VCaP (cell line): ENCODE measurements at regions not wholly inside any gene's neighbourhood (a gene's known extent, or its start where the extent isn't known, plus 50 kb on each side); places are given as distances from the start of the nearest gene placed in this dataset.

ENCODE experiments used
- H3K27ac ChIP-seq: fragments of 450-650 bp; 2 replicates; pipeline ENCODE4 v1.5.1; 2017
- TF ChIP-seq, protein P1 (sequence below): fragments of 450-650 bp; conservative IDR thresholded peaks from 2 replicates; pipeline ENCODE4 v1.5.1; 2017; ENCODE audit warnings: mild to moderate bottlenecking, moderate library complexity

- TF ChIP-seq, protein P1, sequence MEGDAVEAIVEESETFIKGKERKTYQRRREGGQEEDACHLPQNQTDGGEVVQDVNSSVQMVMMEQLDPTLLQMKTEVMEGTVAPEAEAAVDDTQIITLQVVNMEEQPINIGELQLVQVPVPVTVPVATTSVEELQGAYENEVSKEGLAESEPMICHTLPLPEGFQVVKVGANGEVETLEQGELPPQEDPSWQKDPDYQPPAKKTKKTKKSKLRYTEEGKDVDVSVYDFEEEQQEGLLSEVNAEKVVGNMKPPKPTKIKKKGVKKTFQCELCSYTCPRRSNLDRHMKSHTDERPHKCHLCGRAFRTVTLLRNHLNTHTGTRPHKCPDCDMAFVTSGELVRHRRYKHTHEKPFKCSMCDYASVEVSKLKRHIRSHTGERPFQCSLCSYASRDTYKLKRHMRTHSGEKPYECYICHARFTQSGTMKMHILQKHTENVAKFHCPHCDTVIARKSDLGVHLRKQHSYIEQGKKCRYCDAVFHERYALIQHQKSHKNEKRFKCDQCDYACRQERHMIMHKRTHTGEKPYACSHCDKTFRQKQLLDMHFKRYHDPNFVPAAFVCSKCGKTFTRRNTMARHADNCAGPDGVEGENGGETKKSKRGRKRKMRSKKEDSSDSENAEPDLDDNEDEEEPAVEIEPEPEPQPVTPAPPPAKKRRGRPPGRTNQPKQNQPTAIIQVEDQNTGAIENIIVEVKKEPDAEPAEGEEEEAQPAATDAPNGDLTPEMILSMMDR: no peak
- H3K27ac ChIP-seq: no peak overlapping the region
These were observed 334.2 kb downstream of the IRX2 start for GRCh38 chr5:2417301-2417700.

GRCh38 chr5:2415678-2416077, 335.8 kb downstream of the IRX2 start:
- TF ChIP-seq, protein P1: no peak
- H3K27ac ChIP-seq: no peak overlapping the region

DNA sequence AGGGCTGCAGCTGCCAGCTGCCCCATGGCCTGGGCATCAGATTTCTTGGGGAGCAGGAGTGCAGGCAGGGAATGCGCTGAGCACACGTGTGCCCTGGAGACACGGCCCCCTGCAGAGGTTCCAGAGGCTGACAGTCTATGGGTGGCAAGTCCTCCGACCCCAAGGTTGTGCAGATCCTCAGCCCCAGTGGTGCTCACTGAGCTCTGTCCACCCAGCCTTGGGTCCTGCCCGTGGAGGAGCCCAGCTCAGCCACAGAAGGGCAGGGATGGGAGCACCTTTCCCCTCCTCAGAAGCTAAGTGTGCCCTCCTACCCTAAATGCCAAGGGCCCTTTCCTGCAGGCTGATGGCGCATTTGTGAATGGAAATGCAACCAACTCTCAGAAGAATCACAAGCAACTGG, 341.0 kb downstream of the IRX2 start:
- TF ChIP-seq, protein P1: no peak
- H3K27ac ChIP-seq: no peak overlapping the region

DNA sequence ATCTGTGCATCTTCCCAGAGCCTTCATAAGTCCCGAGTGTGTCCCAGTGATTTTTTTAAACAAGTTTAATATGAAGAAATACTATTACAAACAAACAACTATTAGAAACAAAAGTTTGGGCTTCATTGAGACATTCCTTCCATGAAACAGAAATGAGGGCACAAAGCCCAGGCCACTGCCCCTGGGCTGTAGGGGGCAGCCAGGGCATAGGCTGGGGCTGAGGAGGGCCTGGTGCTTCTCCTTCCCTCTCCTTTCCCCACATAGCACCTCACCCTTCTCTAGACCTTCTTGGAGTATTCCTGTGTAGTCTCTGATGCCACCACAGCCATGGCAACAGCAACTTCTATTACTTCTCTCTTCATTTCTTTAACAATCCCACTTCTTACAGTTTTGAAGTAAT, 348.2 kb downstream of the IRX2 start:
- no peak overlapping the region for H3K27ac ChIP-seq
- TF ChIP-seq, protein P1: no peak

DNA sequence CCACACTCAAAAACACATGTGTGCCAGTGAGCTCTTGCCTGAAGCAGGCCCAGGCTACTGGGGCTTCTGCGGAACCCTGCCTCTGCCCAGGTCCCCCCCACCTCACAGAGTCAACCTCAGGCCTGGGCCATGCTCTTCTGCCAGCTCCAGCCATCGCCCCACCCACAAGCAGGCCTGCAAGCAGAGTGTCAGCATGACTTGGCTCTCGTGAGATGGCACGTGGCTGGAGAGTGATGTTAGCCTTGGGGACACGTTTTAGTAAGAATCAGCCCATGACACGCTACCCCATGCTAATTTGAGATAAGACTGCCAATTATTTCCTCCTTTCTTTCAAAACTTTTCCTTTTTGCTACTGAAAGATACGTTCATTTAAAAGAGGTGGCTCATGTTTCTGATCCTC, 351.7 kb downstream of the IRX2 start:
- TF ChIP-seq, protein P1: no peak
- no peak overlapping the region for H3K27ac ChIP-seq

- no peak overlapping the region for H3K27ac ChIP-seq
- TF ChIP-seq, protein P1: no peak
These were observed 352.4 kb downstream of the IRX2 start for GRCh38 chr5:2399096-2399495.

GRCh38 chr5:2393556-2393955, 357.9 kb downstream of the IRX2 start:
- no peak overlapping the region for H3K27ac ChIP-seq
- TF ChIP-seq, protein P1: no peak

DNA sequence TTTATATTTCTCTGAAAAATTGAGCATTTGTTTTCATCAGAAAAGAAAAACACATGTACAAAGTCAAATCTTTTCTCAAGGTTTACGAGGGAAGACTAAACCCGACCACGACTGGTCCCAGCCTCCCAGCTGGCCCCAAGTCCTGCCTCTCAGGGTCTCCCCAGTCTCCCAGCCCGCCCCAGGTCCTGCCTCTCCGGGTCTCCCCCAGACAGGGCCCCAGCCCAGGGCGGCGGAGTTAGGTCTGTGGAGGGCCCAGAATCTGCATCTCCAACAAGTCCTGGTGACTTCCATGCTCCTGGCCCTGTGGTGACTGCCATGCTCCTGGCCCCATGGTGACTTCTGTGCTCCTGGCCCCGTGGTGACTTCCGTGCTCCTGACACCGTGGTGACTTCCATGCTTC, 359.9 kb downstream of the IRX2 start:
- no peak overlapping the region for H3K27ac ChIP-seq
- TF ChIP-seq, protein P1: no peak
